ENCODE measurements at regions not wholly inside any gene's neighbourhood (a gene's known extent, or its start where the extent isn't known, plus 50 kb on each side); places are given as distances from the start of the nearest gene placed in this dataset.

DNA sequence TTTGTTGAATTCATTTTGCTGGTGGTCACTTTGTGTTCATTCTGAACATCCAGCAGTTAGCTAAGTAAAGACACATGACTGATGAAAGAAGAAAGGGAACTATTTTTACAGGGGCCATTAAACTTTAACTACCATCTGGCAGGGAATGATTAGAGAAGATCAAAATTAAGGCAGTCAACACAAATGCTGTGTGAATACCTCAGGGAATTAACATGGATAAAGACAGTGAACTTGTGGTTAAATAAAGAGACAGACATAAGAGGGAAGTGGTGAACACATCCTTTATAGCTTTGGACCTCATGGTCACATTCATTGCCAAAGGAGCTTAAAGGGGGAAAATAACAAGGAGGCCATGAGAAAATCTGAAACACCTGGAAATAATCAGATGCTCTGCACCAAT, 52.6 kb upstream of the ATP5MC3 start:
- no peak for DNase-seq
- H3K27ac ChIP-seq, result no peak overlapping the region
- no peak for TF ChIP-seq CTCF (IDR thresholded peaks at IDR 0.05)
- TF ChIP-seq POLR2A (IDR thresholded peaks at IDR 0.05), result no peak
- TF ChIP-seq POLR2AphosphoS5 (IDR thresholded peaks at IDR 0.05), result no peak
- no peak for TF ChIP-seq EP300 (IDR thresholded peaks at IDR 0.05)
- no peaks in the 10 kb centered on the region for H3K27me3 ChIP-seq
- peaks cover 0 to 4% (median 0%) of the 10 kb centered on the region in 4 donors for H3K4me1 ChIP-seq
- intact Hi-C loops (cut with DNase I; ENCODE audit: low total_unique reads), result no loop called here
- no peaks in the 10 kb centered on the region for H3K36me3 ChIP-seq
- no peak overlapping the region for H3K4me3 ChIP-seq
- peaks cover under 1 to 8% (median 5%) of the 10 kb centered on the region in 4 donors for H3K9me3 ChIP-seq

- TF ChIP-seq CTCF (IDR thresholded peaks at IDR 0.05) (no peak), POLR2AphosphoS5 (IDR thresholded peaks at IDR 0.05) (no peak), POLR2A (IDR thresholded peaks at IDR 0.05) (no peak), EP300 (IDR thresholded peaks at IDR 0.05) (no peak)
- intact Hi-C loops (cut with DNase I; ENCODE audit: low total_unique reads), result no loop called here
- no peaks in the 10 kb centered on the region for H3K27me3 ChIP-seq
- no peaks in the 10 kb centered on the region for H3K36me3 ChIP-seq
- H3K4me1 ChIP-seq, result peaks cover 0 to 4% (median 0%) of the 10 kb centered on the region in 4 donors
- H3K27ac ChIP-seq, result no peak overlapping the region
- 13 to 28% (median 18%) methylated on average over 4 of the region's 4 CpGs for WGBS, 5 donors
- peak in 1 of 2 donors; percentile 25 for DNase-seq
- H3K9me3 ChIP-seq, result no peaks in the 10 kb centered on the region
- no peak overlapping the region for H3K4me3 ChIP-seq
Measured at GRCh38 chr2:175233135-175233719, 51.7 kb upstream of the ATP5MC3 start.
